ENCODE measurements at regions not wholly inside any gene's neighbourhood (a gene's known extent, or its start where the extent isn't known, plus 50 kb on each side); places are given as distances from the start of the nearest gene placed in this dataset.

- Mint-ChIP-seq H3K36me3 (ENCODE audit: low read depth) (no peaks in the 10 kb centered on the region), H3K4me3 (no peak overlapping the region), H3K27ac (no peak overlapping the region), H3K27me3 (peaks cover 9% of the 10 kb centered on the region), H3K4me1 (no peaks in the 10 kb centered on the region)
- DNase-seq (no peak), ATAC-seq (peak; percentile 36)
- H3K9me3 ChIP-seq (ENCODE audit: control insufficient read depth, low read length, poor library complexity, severe bottlenecking), result no peaks in the 10 kb centered on the region
Measured at GRCh38 chr6:164039954-164040375, 625.4 kb downstream of the QKI start.

GRCh38 chr6:164037171-164037870 is 622.8 kb downstream of the QKI start:
- Mint-ChIP-seq H3K4me1 (no peaks in the 10 kb centered on the region), H3K27ac (no peak overlapping the region), H3K4me3 (no peak overlapping the region), H3K36me3 (ENCODE audit: low read depth) (no peaks in the 10 kb centered on the region), H3K27me3 (peaks cover 9% of the 10 kb centered on the region)
- DNase-seq, result no peak
- no peaks in the 10 kb centered on the region for H3K9me3 ChIP-seq (ENCODE audit: control insufficient read depth, low read length, poor library complexity, severe bottlenecking)
- no peak for ATAC-seq

- no peak for DNase-seq
- H3K27ac Mint-ChIP-seq, result no peak overlapping the region
- no peak for ATAC-seq
- H3K27me3 Mint-ChIP-seq, result peaks cover 9% of the 10 kb centered on the region
- H3K36me3 Mint-ChIP-seq (ENCODE audit: low read depth), result no peaks in the 10 kb centered on the region
- H3K9me3 ChIP-seq (ENCODE audit: control insufficient read depth, low read length, poor library complexity, severe bottlenecking), result no peaks in the 10 kb centered on the region
- no peaks in the 10 kb centered on the region for H3K4me1 Mint-ChIP-seq
- no peak overlapping the region for H3K4me3 Mint-ChIP-seq
Measured at GRCh38 chr6:164035900-164036485, 621.5 kb downstream of the QKI start.

- Mint-ChIP-seq H3K4me3 (no peak overlapping the region), H3K27me3 (peaks cover 9% of the 10 kb centered on the region), H3K36me3 (ENCODE audit: low read depth) (no peaks in the 10 kb centered on the region), H3K4me1 (no peaks in the 10 kb centered on the region), H3K27ac (no peak overlapping the region)
- no peaks in the 10 kb centered on the region for H3K9me3 ChIP-seq (ENCODE audit: control insufficient read depth, low read length, poor library complexity, severe bottlenecking)
- DNase-seq (no peak), ATAC-seq (no peak)
Measured at GRCh38 chr6:164034602-164035140, 620.2 kb downstream of the QKI start.

GRCh38 chr6:164025180-164025579 is 610.7 kb downstream of the QKI start:
- Mint-ChIP-seq H3K27ac (no peak overlapping the region), H3K27me3 (peaks cover 4% of the 10 kb centered on the region), H3K4me3 (no peak overlapping the region), H3K4me1 (no peaks in the 10 kb centered on the region), H3K36me3 (ENCODE audit: low read depth) (no peaks in the 10 kb centered on the region)
- DNase-seq, result no peak
- no peaks in the 10 kb centered on the region for H3K9me3 ChIP-seq (ENCODE audit: control insufficient read depth, low read length, poor library complexity, severe bottlenecking)
- no peak for ATAC-seq

GRCh38 chr6:164023535-164023934 is 609.0 kb downstream of the QKI start:
- no peak overlapping the region for H3K27ac Mint-ChIP-seq
- no peaks in the 10 kb centered on the region for H3K9me3 ChIP-seq (ENCODE audit: control insufficient read depth, low read length, poor library complexity, severe bottlenecking)
- no peak for ATAC-seq
- H3K27me3 Mint-ChIP-seq, result peaks cover 4% of the 10 kb centered on the region
- DNase-seq, result no peak
- no peaks in the 10 kb centered on the region for H3K36me3 Mint-ChIP-seq (ENCODE audit: low read depth)
- H3K4me1 Mint-ChIP-seq, result no peaks in the 10 kb centered on the region
- H3K4me3 Mint-ChIP-seq, result no peak overlapping the region

- Mint-ChIP-seq H3K4me1 (no peaks in the 10 kb centered on the region), H3K4me3 (no peak overlapping the region), H3K36me3 (ENCODE audit: low read depth) (no peaks in the 10 kb centered on the region), H3K27me3 (peaks cover 4% of the 10 kb centered on the region), H3K27ac (no peak overlapping the region)
- no peak for ATAC-seq
- no peak for DNase-seq
- no peaks in the 10 kb centered on the region for H3K9me3 ChIP-seq (ENCODE audit: control insufficient read depth, low read length, poor library complexity, severe bottlenecking)
Measured at GRCh38 chr6:164022632-164023031, 608.1 kb downstream of the QKI start.

GRCh38 chr6:164021589-164022250 is 607.2 kb downstream of the QKI start:
- DNase-seq (no peak), ATAC-seq (no peak)
- peaks cover 4% of the 10 kb centered on the region for H3K27me3 Mint-ChIP-seq
- H3K27ac Mint-ChIP-seq, result no peak overlapping the region
- H3K4me3 Mint-ChIP-seq, result no peak overlapping the region
- no peaks in the 10 kb centered on the region for H3K9me3 ChIP-seq (ENCODE audit: control insufficient read depth, low read length, poor library complexity, severe bottlenecking)
- H3K4me1 Mint-ChIP-seq, result no peaks in the 10 kb centered on the region
- H3K36me3 Mint-ChIP-seq (ENCODE audit: low read depth), result no peaks in the 10 kb centered on the region

GRCh38 chr6:164020142-164020541 is 605.6 kb downstream of the QKI start:
- no peaks in the 10 kb centered on the region for H3K9me3 ChIP-seq (ENCODE audit: control insufficient read depth, low read length, poor library complexity, severe bottlenecking)
- Mint-ChIP-seq H3K4me1 (no peaks in the 10 kb centered on the region), H3K27me3 (peaks cover 4% of the 10 kb centered on the region), H3K4me3 (no peak overlapping the region), H3K27ac (no peak overlapping the region), H3K36me3 (ENCODE audit: low read depth) (no peaks in the 10 kb centered on the region)
- ATAC-seq (no peak), DNase-seq (no peak)

GRCh38 chr6:164018133-164018532 is 603.6 kb downstream of the QKI start:
- Mint-ChIP-seq H3K27me3 (peaks cover 4% of the 10 kb centered on the region), H3K27ac (no peak overlapping the region), H3K4me1 (no peaks in the 10 kb centered on the region), H3K36me3 (ENCODE audit: low read depth) (no peaks in the 10 kb centered on the region), H3K4me3 (no peak overlapping the region)
- no peak for DNase-seq
- no peaks in the 10 kb centered on the region for H3K9me3 ChIP-seq (ENCODE audit: control insufficient read depth, low read length, poor library complexity, severe bottlenecking)
- no peak for ATAC-seq

- Mint-ChIP-seq H3K36me3 (ENCODE audit: low read depth) (no peaks in the 10 kb centered on the region), H3K4me3 (no peak overlapping the region), H3K27ac (no peak overlapping the region), H3K4me1 (no peaks in the 10 kb centered on the region), H3K27me3 (peaks cover under 1% of the 10 kb centered on the region)
- H3K9me3 ChIP-seq (ENCODE audit: control insufficient read depth, low read length, poor library complexity, severe bottlenecking), result no peaks in the 10 kb centered on the region
- ATAC-seq (no peak), DNase-seq (no peak)
Measured at GRCh38 chr6:164016056-164016455, 601.5 kb downstream of the QKI start.

- ATAC-seq, result no peak
- no peaks in the 10 kb centered on the region for H3K36me3 Mint-ChIP-seq (ENCODE audit: low read depth)
- no peaks in the 10 kb centered on the region for H3K27me3 Mint-ChIP-seq
- no peak overlapping the region for H3K4me3 Mint-ChIP-seq
- no peak overlapping the region for H3K27ac Mint-ChIP-seq
- no peaks in the 10 kb centered on the region for H3K4me1 Mint-ChIP-seq
- DNase-seq, result no peak
- no peaks in the 10 kb centered on the region for H3K9me3 ChIP-seq (ENCODE audit: control insufficient read depth, low read length, poor library complexity, severe bottlenecking)
Measured at GRCh38 chr6:164015088-164015484, 600.6 kb downstream of the QKI start.

- Mint-ChIP-seq H3K36me3 (ENCODE audit: low read depth) (no peaks in the 10 kb centered on the region), H3K27ac (no peak overlapping the region), H3K27me3 (no peaks in the 10 kb centered on the region), H3K4me1 (no peaks in the 10 kb centered on the region), H3K4me3 (peak overlapping the region; percentile 43)
- no peaks in the 10 kb centered on the region for H3K9me3 ChIP-seq (ENCODE audit: control insufficient read depth, low read length, poor library complexity, severe bottlenecking)
- DNase-seq (no peak), ATAC-seq (no peak)
Measured at GRCh38 chr6:164014346-164015087, 600.0 kb downstream of the QKI start.
